ENCODE measurements at regions not wholly inside any gene's neighbourhood (a gene's known extent, or its start where the extent isn't known, plus 50 kb on each side); places are given as distances from the start of the nearest gene placed in this dataset.

DNA sequence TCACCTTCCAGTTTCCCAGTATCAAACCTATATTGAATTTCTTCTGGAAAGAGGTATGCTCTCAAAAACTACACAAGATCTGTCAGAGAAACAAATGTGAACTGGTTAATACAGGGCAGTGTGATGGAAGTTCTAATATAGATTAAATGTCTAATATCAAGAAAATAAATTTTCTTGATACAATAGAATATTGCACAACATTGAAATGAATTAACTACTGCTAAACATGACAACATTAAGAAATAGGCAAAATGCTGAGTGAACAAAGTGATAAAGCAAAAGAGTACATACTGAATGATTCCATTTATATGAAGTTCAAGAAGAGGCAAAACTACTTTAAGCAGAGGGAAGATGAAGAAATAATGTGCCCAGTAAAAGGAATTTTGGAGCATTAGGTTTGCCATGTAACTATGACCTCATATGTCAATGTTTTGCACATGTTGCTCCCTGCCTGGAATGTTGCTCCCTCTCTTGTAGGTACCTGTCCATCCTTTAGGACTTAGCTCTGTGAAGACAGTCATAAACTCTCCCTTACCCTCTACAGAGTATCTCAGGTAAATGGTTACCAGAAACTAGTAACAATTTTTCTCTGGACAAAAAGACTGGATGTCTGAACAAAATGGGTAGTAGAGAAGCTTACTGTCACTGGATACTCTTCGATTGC, 339.0 kb downstream of the RAD51AP2 start:
- TF ChIP-seq, protein P1, sequence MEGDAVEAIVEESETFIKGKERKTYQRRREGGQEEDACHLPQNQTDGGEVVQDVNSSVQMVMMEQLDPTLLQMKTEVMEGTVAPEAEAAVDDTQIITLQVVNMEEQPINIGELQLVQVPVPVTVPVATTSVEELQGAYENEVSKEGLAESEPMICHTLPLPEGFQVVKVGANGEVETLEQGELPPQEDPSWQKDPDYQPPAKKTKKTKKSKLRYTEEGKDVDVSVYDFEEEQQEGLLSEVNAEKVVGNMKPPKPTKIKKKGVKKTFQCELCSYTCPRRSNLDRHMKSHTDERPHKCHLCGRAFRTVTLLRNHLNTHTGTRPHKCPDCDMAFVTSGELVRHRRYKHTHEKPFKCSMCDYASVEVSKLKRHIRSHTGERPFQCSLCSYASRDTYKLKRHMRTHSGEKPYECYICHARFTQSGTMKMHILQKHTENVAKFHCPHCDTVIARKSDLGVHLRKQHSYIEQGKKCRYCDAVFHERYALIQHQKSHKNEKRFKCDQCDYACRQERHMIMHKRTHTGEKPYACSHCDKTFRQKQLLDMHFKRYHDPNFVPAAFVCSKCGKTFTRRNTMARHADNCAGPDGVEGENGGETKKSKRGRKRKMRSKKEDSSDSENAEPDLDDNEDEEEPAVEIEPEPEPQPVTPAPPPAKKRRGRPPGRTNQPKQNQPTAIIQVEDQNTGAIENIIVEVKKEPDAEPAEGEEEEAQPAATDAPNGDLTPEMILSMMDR (IDR thresholded peaks at IDR 0.05) = no peak
- no peak for TF ChIP-seq POLR2A (IDR thresholded peaks at IDR 0.05)
